KG1 (cell line): ENCODE measurements at regions not wholly inside any gene's neighbourhood (a gene's known extent, or its start where the extent isn't known, plus 50 kb on each side); places are given as distances from the start of the nearest gene placed in this dataset.
"Not testable (repeated sequence)": the region's sequence is repeated elsewhere in the genome, so short reads cannot be mapped to it uniquely, and the experiment has no call there.

Experiments
- DNase-seq: peaks from one replicate; lab custom pipeline; 2025; lab: John Stamatoyannopoulos, UW

- DNase-seq, result not testable (repeated sequence)
Observed at GRCh38 chr12:88714263-88714882, 134.1 kb upstream of the KITLG start.

GRCh38 chr12:88707800-88708199, 127.5 kb upstream of the KITLG start:
- DNase-seq, result no peak

- DNase-seq, result no peak
Observed at GRCh38 chr12:88706286-88706685, 126.0 kb upstream of the KITLG start.

GRCh38 chr12:88703790-88704189, 123.5 kb upstream of the KITLG start:
- DNase-seq, result no peak

- DNase-seq, result no peak
Observed at GRCh38 chr12:88698471-88698870, 118.2 kb upstream of the KITLG start.

GRCh38 chr12:88693837-88694445, 113.7 kb upstream of the KITLG start:
- no peak for DNase-seq

GRCh38 chr12:88691811-88692210, 111.5 kb upstream of the KITLG start:
- DNase-seq, result no peak

- no peak for DNase-seq
Observed at GRCh38 chr12:88684610-88685009, 104.3 kb upstream of the KITLG start.

- DNase-seq, result no peak
Observed at GRCh38 chr12:88684170-88684569, 103.9 kb upstream of the KITLG start.

GRCh38 chr12:88683628-88684027, 103.4 kb upstream of the KITLG start:
- no peak for DNase-seq

- no peak for DNase-seq
Observed at GRCh38 chr12:88681271-88681670, 101.0 kb upstream of the KITLG start.

- no peak for DNase-seq
Observed at GRCh38 chr12:88677464-88677863, 97.2 kb upstream of the KITLG start.

GRCh38 chr12:88667615-88668014, 87.3 kb upstream of the KITLG start:
- not testable (repeated sequence) for DNase-seq

- DNase-seq, result no peak
Observed at GRCh38 chr12:88665071-88665470, 84.8 kb upstream of the KITLG start.

GRCh38 chr12:88662961-88663360, 82.7 kb upstream of the KITLG start:
- DNase-seq, result no peak

- no peak for DNase-seq
Observed at GRCh38 chr12:88662093-88662492, 81.8 kb upstream of the KITLG start.

GRCh38 chr12:88658009-88658408, 77.7 kb upstream of the KITLG start:
- no peak for DNase-seq

GRCh38 chr12:88650715-88651114, 70.4 kb upstream of the KITLG start:
- DNase-seq, result no peak

GRCh38 chr12:88648625-88649024, 68.4 kb upstream of the KITLG start:
- DNase-seq, result no peak

GRCh38 chr12:88646824-88647223, 66.6 kb upstream of the KITLG start:
- no peak for DNase-seq

- no peak for DNase-seq
Observed at GRCh38 chr12:88645816-88646215, 65.5 kb upstream of the KITLG start.

GRCh38 chr12:88644946-88645702, 64.9 kb upstream of the KITLG start:
- no peak for DNase-seq

- DNase-seq, result no peak
Observed at GRCh38 chr12:88643685-88644084, 63.4 kb upstream of the KITLG start.
